OCI-LY7 (cell line): ENCODE measurements at regions not wholly inside any gene's neighbourhood (a gene's known extent, or its start where the extent isn't known, plus 50 kb on each side); places are given as distances from the start of the nearest gene placed in this dataset.

Source experiments
- BruUV-seq: library from RNA; stranded (reverse); fragments of 400-500 nt; replicated peaks from 2 replicates; lab custom pipeline; 2021; lab: Mats Ljungman, UMichigan
- CTCF ChIA-PET: fragments of 300-600 bp; sonication (Branson Sonifier 250); formaldehyde crosslinking; loops from one replicate; lab custom pipeline; 2022; ENCODE audit warnings: antibody characterized with exemption; ENCODE audit not compliant: unreplicated experiment; lab: Charles Lee
- POLR2A ChIA-PET: fragments of 300-600 bp; sonication (Branson Sonifier 250); formaldehyde crosslinking; loops from one replicate; lab custom pipeline; 2022; ENCODE audit warnings: antibody characterized with exemption; lab: Charles Lee
- DNase-seq: peaks from one replicate; pipeline ENCODE4 v3.0.0-alpha.2; 2015; ENCODE audit warnings: low spot score
- H2AFZ ChIP-seq: fragments of 200-600 bp; sonication (generic), shearing (Covaris generic); 2 replicates; pipeline ENCODE4 v1.6.1; 2014; ENCODE audit warnings: mild to moderate bottlenecking, antibody characterized with exemption, low read length, moderate library complexity
- H3K27ac ChIP-seq: fragments of 200-600 bp; sonication (generic); 2 replicates; pipeline ENCODE4 v1.5.1; 2014; ENCODE audit warnings: mixed run types, low read depth, mild to moderate bottlenecking, moderate library complexity, low read length, inconsistent platforms; ENCODE audit not compliant: poor library complexity, severe bottlenecking
- H3K36me3 ChIP-seq: fragments of 200-600 bp; sonication (generic); 2 replicates; pipeline ENCODE4 v1.6.1; 2014; ENCODE audit warnings: mild to moderate bottlenecking, antibody characterized with exemption, low read length, moderate library complexity, mixed read lengths; ENCODE audit not compliant: insufficient read depth
- H3K4me1 ChIP-seq: fragments of 200-600 bp; sonication (generic); 2 replicates; pipeline ENCODE4 v1.5.1; 2014; ENCODE audit warnings: mild to moderate bottlenecking, low read length; ENCODE audit not compliant: insufficient read depth, poor library complexity, severe bottlenecking
- H3K4me2 ChIP-seq: fragments of 200-600 bp; sonication (generic); 2 replicates; pipeline ENCODE4 v1.6.1; 2014; ENCODE audit warnings: mild to moderate bottlenecking, low read length
- H3K4me3 ChIP-seq: fragments of 200-600 bp; sonication (generic); 2 replicates; pipeline ENCODE4 v1.5.1; 2014; ENCODE audit warnings: mild to moderate bottlenecking, low read depth, low read length; ENCODE audit not compliant: poor library complexity, severe bottlenecking
- H3K79me2 ChIP-seq: fragments of 200-600 bp; sonication (generic); 2 replicates; pipeline ENCODE4 v1.6.1; 2016; ENCODE audit warnings: low read depth, mild to moderate bottlenecking, low read length, moderate library complexity, mixed read lengths; ENCODE audit not compliant: insufficient read depth
- H3K9me2 ChIP-seq: fragments of 200-600 bp; sonication (generic); 2 replicates; pipeline ENCODE4 v1.6.1; 2016; ENCODE audit warnings: mild to moderate bottlenecking, low read length, mixed read lengths; ENCODE audit not compliant: insufficient read depth
- H3K9me3 ChIP-seq: fragments of 200-600 bp; sonication (generic); 2 replicates; pipeline ENCODE4 v1.6.1; 2014; ENCODE audit warnings: mild to moderate bottlenecking, mixed run types, low read length, mixed read lengths
- H4K20me1 ChIP-seq: fragments of 200-600 bp; sonication (generic); 2 replicates; pipeline ENCODE4 v1.6.1; 2014; ENCODE audit warnings: mild to moderate bottlenecking, antibody characterized with exemption, low read length, moderate library complexity, mixed read lengths; ENCODE audit not compliant: insufficient read depth
- CTCF ChIP-seq: fragments of 200-600 bp; sonication (generic); conservative IDR thresholded peaks from 2 replicates; pipeline ENCODE4 v1.5.1; 2014; ENCODE audit warnings: mild to moderate bottlenecking, antibody characterized with exemption, low read length, moderate library complexity, mixed read lengths
- EZH2phosphoT487 ChIP-seq: fragments of 200-600 bp; sonication (generic); IDR thresholded peaks from 2 replicates; pipeline ENCODE4 v1.6.1; 2018; ENCODE audit warnings: low read depth, borderline replicate concordance, mild to moderate bottlenecking, mixed run types, antibody characterized with exemption, low read length, moderate library complexity, mixed read lengths
- intact Hi-C: fragments of 100-400 bp; cut with micrococcal nuclease; formaldehyde crosslinking; loops from one replicate; pipeline ENCODE4 v1.10.0; 2022; ENCODE audit not compliant: unreplicated experiment

- H3K9me2 ChIP-seq, result no peaks in the 10 kb centered on the region
- H4K20me1 ChIP-seq, result no peaks in the 10 kb centered on the region
- no TSS peak for BruUV-seq
- H3K27ac ChIP-seq, result no peak overlapping the region
- intact Hi-C loops, result no loop called here
- peaks cover 12% of the 10 kb centered on the region for H3K4me1 ChIP-seq
- H3K4me2 ChIP-seq, result no peak overlapping the region
- TF ChIP-seq EZH2phosphoT487 (no peak), CTCF (no peak)
- ChIA-PET CTCF (no interaction called here), POLR2A (interaction anchor here (0.6 kb wide), 1 partner anchor 160 kb away, joined by 4 read pairs; no protein-coding TSS in a partner anchor)
- H3K9me3 ChIP-seq, result no peaks in the 10 kb centered on the region
- H3K4me3 ChIP-seq, result no peak overlapping the region
- no peaks in the 10 kb centered on the region for H3K36me3 ChIP-seq
- no peaks in the 10 kb centered on the region for H3K79me2 ChIP-seq
- DNase-seq, result no peak
- H2AFZ ChIP-seq, result peak overlapping the region; percentile 3; the same call in 1 of the 2 replicates
Observed at GRCh38 chr3:154900816-154901215, 179.3 kb upstream of the MME start.

DNA sequence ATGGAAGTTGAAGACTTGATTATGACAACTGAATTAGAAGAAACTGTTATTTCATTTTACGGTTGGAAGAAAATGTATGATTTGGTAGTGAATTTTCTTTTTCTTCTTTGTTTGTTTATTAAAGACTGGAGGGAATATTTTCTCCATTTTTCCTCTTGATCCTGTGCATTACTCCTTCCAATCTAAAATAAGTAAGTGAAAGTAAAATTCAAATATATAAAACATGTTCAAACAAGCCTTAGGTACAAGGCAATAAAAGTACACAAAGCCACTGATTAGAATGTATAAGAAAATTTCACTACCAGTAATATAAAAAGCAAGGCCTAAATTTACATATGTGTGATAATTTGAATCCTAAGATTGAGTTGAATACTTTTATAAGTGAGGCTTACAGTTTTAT lies 181.2 kb upstream of the MME start:
- Histone ChIP-seq H3K4me2 (no peak overlapping the region), H3K4me1 (peaks cover 3% of the 10 kb centered on the region), H3K9me3 (no peaks in the 10 kb centered on the region), H3K27ac (no peak overlapping the region), H2AFZ (no peak overlapping the region), H3K9me2 (no peaks in the 10 kb centered on the region), H3K79me2 (no peaks in the 10 kb centered on the region), H4K20me1 (no peaks in the 10 kb centered on the region), H3K36me3 (no peaks in the 10 kb centered on the region), H3K4me3 (no peak overlapping the region)
- ChIA-PET CTCF (no interaction called here), POLR2A (no interaction called here)
- intact Hi-C loops, result no loop called here
- DNase-seq, result no peak
- TF ChIP-seq CTCF, result no peak
- no peak for TF ChIP-seq EZH2phosphoT487
- BruUV-seq, result no TSS peak

DNA sequence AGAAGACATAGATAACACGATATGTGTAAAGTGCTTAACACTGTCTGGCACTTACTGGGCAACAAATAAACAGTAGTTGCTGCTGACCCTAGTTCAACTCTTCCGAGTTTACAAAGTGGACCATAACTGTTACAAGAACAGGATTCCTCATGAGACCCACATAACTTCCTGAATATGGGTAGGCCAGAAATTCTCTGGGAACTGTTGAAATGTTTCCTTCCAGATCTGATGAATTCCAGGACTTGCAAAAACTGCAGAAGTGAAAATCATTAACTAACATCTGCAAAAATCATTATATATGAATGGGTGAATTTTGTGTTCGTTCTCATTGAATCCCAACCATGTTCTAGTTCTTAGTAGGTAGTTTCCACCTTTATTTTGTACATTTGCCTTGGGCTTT lies 181.7 kb upstream of the MME start:
- H2AFZ ChIP-seq, result no peak overlapping the region
- no TSS peak for BruUV-seq
- POLR2A ChIA-PET, result no interaction called here

More for the DNA sequence above, 181.7 kb upstream of the MME start:
- H3K4me3 ChIP-seq, result no peak overlapping the region
- no peak overlapping the region for H3K4me2 ChIP-seq
- DNase-seq, result no peak
- CTCF ChIA-PET, result no interaction called here
- intact Hi-C loops, result no loop called here
- TF ChIP-seq EZH2phosphoT487 (no peak), CTCF (no peak)
- no peaks in the 10 kb centered on the region for H3K4me1 ChIP-seq
- no peaks in the 10 kb centered on the region for H4K20me1 ChIP-seq
- H3K9me3 ChIP-seq, result no peaks in the 10 kb centered on the region
- no peaks in the 10 kb centered on the region for H3K36me3 ChIP-seq
- no peaks in the 10 kb centered on the region for H3K9me2 ChIP-seq
- H3K27ac ChIP-seq, result no peak overlapping the region
- H3K79me2 ChIP-seq, result no peaks in the 10 kb centered on the region
